Activated CD4-positive, alpha-beta memory T cell treated with anti-CD3 and anti-CD28 coated beads, Interleukin-2, amount 10 ng/mL, durations not matched to agents 7 days and 5 days (primary cell): ENCODE measurements at regions not wholly inside any gene's neighbourhood (a gene's known extent, or its start where the extent isn't known, plus 50 kb on each side); places are given as distances from the start of the nearest gene placed in this dataset.

Source experiments
- CTCF ChIA-PET: fragments of 350-600 bp; sonication (Branson Sonifier 250); formaldehyde crosslinking; loops from one replicate; lab custom pipeline; 2021; ENCODE audit warnings: antibody characterized with exemption, inconsistent platforms; lab: Charles Lee
- POLR2A ChIA-PET: fragments of 350-600 bp; sonication (Branson Sonifier 250); formaldehyde crosslinking; loops from one replicate; lab custom pipeline; 2021; ENCODE audit warnings: antibody characterized with exemption; lab: Charles Lee
- DNase-seq: peaks from one replicate; pipeline ENCODE4 v3.0.0-alpha.2; 2020
- H3K27ac Mint-ChIP-seq: one replicate; pipeline ENCODE4 v1.8.0; 2021; ENCODE audit warnings: mild to moderate bottlenecking, mixed read lengths
- H3K27me3 Mint-ChIP-seq: one replicate; pipeline ENCODE4 v1.8.0; 2021; ENCODE audit warnings: mixed read lengths
- H3K36me3 Mint-ChIP-seq: one replicate; pipeline ENCODE4 v1.8.0; 2021; ENCODE audit warnings: low read depth, mixed read lengths
- H3K4me1 Mint-ChIP-seq: one replicate; pipeline ENCODE4 v1.8.0; 2021; ENCODE audit warnings: mixed read lengths
- H3K4me3 Mint-ChIP-seq: one replicate; pipeline ENCODE4 v1.8.0; 2021; ENCODE audit warnings: mild to moderate bottlenecking, mixed read lengths
- H3K9me3 Mint-ChIP-seq: one replicate; pipeline ENCODE4 v1.8.0; 2021; ENCODE audit warnings: mixed read lengths

- peaks cover 4% of the 10 kb centered on the region for H3K4me1 Mint-ChIP-seq
- DNase-seq = no peak
These were observed 454.3 kb downstream of the PCDH17 start for GRCh38 chr13:58085819-58086218.

GRCh38 chr13:58087566-58087965 lies 456.0 kb downstream of the PCDH17 start:
- H3K27ac Mint-ChIP-seq = no peak overlapping the region
- POLR2A ChIA-PET = no interaction called here
- no peaks in the 10 kb centered on the region for H3K27me3 Mint-ChIP-seq
- H3K4me1 Mint-ChIP-seq = peaks cover 4% of the 10 kb centered on the region
- no peaks in the 10 kb centered on the region for H3K9me3 Mint-ChIP-seq
- no peak overlapping the region for H3K4me3 Mint-ChIP-seq
- CTCF ChIA-PET = no interaction called here
- no peaks in the 10 kb centered on the region for H3K36me3 Mint-ChIP-seq
- DNase-seq = no peak

More at GRCh38 chr13:58085819-58086218, 454.3 kb downstream of the PCDH17 start:
- no peaks in the 10 kb centered on the region for H3K36me3 Mint-ChIP-seq
- ChIA-PET POLR2A (no interaction called here), CTCF (no interaction called here)
- H3K9me3 Mint-ChIP-seq = no peaks in the 10 kb centered on the region
- no peak overlapping the region for H3K4me3 Mint-ChIP-seq
- H3K27ac Mint-ChIP-seq = no peak overlapping the region
- H3K27me3 Mint-ChIP-seq = no peaks in the 10 kb centered on the region

- Mint-ChIP-seq H3K27me3 (no peaks in the 10 kb centered on the region), H3K9me3 (no peaks in the 10 kb centered on the region), H3K4me3 (no peak overlapping the region), H3K36me3 (no peaks in the 10 kb centered on the region), H3K27ac (no peak overlapping the region), H3K4me1 (no peaks in the 10 kb centered on the region)
- no peak for DNase-seq
- ChIA-PET POLR2A (no interaction called here), CTCF (no interaction called here)
These were observed 461.9 kb downstream of the PCDH17 start for GRCh38 chr13:58093394-58093793.

- no peaks in the 10 kb centered on the region for H3K36me3 Mint-ChIP-seq
- no peak overlapping the region for H3K27ac Mint-ChIP-seq
- CTCF ChIA-PET = no interaction called here
- no peak overlapping the region for H3K4me3 Mint-ChIP-seq
- no peaks in the 10 kb centered on the region for H3K4me1 Mint-ChIP-seq
- H3K9me3 Mint-ChIP-seq = no peaks in the 10 kb centered on the region
- no peaks in the 10 kb centered on the region for H3K27me3 Mint-ChIP-seq
- POLR2A ChIA-PET = no interaction called here
- DNase-seq = no peak
These were observed 466.3 kb downstream of the PCDH17 start for GRCh38 chr13:58097831-58098230.

- no peaks in the 10 kb centered on the region for H3K36me3 Mint-ChIP-seq
- no peak overlapping the region for H3K4me3 Mint-ChIP-seq
- H3K27me3 Mint-ChIP-seq = no peaks in the 10 kb centered on the region
- POLR2A ChIA-PET = no interaction called here
- CTCF ChIA-PET = no interaction called here
- DNase-seq = no peak
- no peak overlapping the region for H3K27ac Mint-ChIP-seq
- H3K4me1 Mint-ChIP-seq = no peaks in the 10 kb centered on the region
- peaks cover 6% of the 10 kb centered on the region for H3K9me3 Mint-ChIP-seq
These were observed 487.8 kb downstream of the PCDH17 start for GRCh38 chr13:58119351-58119750.

GRCh38 chr13:58119804-58120203 lies 488.3 kb downstream of the PCDH17 start:
- Mint-ChIP-seq H3K4me1 (no peaks in the 10 kb centered on the region), H3K27me3 (no peaks in the 10 kb centered on the region)

GRCh38 chr13:58126496-58126895 lies 495.0 kb downstream of the PCDH17 start:
- Mint-ChIP-seq H3K27ac (no peak overlapping the region), H3K27me3 (no peaks in the 10 kb centered on the region), H3K36me3 (no peaks in the 10 kb centered on the region), H3K4me3 (no peak overlapping the region), H3K4me1 (no peaks in the 10 kb centered on the region), H3K9me3 (peaks cover 10% of the 10 kb centered on the region)
- POLR2A ChIA-PET = no interaction called here
- no peak for DNase-seq
- CTCF ChIA-PET = no interaction called here

More at GRCh38 chr13:58119804-58120203, 488.3 kb downstream of the PCDH17 start:
- no peak overlapping the region for H3K27ac Mint-ChIP-seq
- no peak for DNase-seq
- H3K9me3 Mint-ChIP-seq = peaks cover 6% of the 10 kb centered on the region
- ChIA-PET CTCF (no interaction called here), POLR2A (no interaction called here)
- H3K4me3 Mint-ChIP-seq = no peak overlapping the region
- no peaks in the 10 kb centered on the region for H3K36me3 Mint-ChIP-seq

- Mint-ChIP-seq H3K4me1 (no peaks in the 10 kb centered on the region), H3K4me3 (no peak overlapping the region), H3K9me3 (peaks cover 16% of the 10 kb centered on the region), H3K27ac (no peak overlapping the region), H3K36me3 (no peaks in the 10 kb centered on the region), H3K27me3 (no peaks in the 10 kb centered on the region)
- ChIA-PET POLR2A (no interaction called here), CTCF (no interaction called here)
- no peak for DNase-seq
These were observed 502.5 kb downstream of the PCDH17 start for GRCh38 chr13:58134012-58134411.

GRCh38 chr13:58134525-58134924 lies 503.0 kb downstream of the PCDH17 start:
- H3K27ac Mint-ChIP-seq = no peak overlapping the region
- H3K4me3 Mint-ChIP-seq = no peak overlapping the region

GRCh38 chr13:58142952-58143351 lies 511.4 kb downstream of the PCDH17 start:
- POLR2A ChIA-PET = no interaction called here
- Mint-ChIP-seq H3K27ac (no peak overlapping the region), H3K27me3 (no peaks in the 10 kb centered on the region), H3K36me3 (no peaks in the 10 kb centered on the region), H3K9me3 (peaks cover 15% of the 10 kb centered on the region), H3K4me3 (no peak overlapping the region), H3K4me1 (no peaks in the 10 kb centered on the region)
- CTCF ChIA-PET = no interaction called here
- DNase-seq = no peak

More at GRCh38 chr13:58134525-58134924, 503.0 kb downstream of the PCDH17 start:
- POLR2A ChIA-PET = no interaction called here
- CTCF ChIA-PET = no interaction called here
- no peaks in the 10 kb centered on the region for H3K4me1 Mint-ChIP-seq
- DNase-seq = no peak
- no peaks in the 10 kb centered on the region for H3K27me3 Mint-ChIP-seq
- H3K9me3 Mint-ChIP-seq = peaks cover 16% of the 10 kb centered on the region
- no peaks in the 10 kb centered on the region for H3K36me3 Mint-ChIP-seq

- H3K36me3 Mint-ChIP-seq = no peaks in the 10 kb centered on the region
- POLR2A ChIA-PET = no interaction called here
- H3K27ac Mint-ChIP-seq = no peak overlapping the region
- peaks cover 15% of the 10 kb centered on the region for H3K9me3 Mint-ChIP-seq
- no peak for DNase-seq
- no peak overlapping the region for H3K4me3 Mint-ChIP-seq
- H3K27me3 Mint-ChIP-seq = no peaks in the 10 kb centered on the region
- H3K4me1 Mint-ChIP-seq = no peaks in the 10 kb centered on the region
- CTCF ChIA-PET = no interaction called here
These were observed 513.1 kb downstream of the PCDH17 start for GRCh38 chr13:58144616-58145015.

- Mint-ChIP-seq H3K4me1 (no peaks in the 10 kb centered on the region), H3K27me3 (no peaks in the 10 kb centered on the region), H3K9me3 (no peaks in the 10 kb centered on the region), H3K27ac (no peak overlapping the region), H3K36me3 (no peaks in the 10 kb centered on the region), H3K4me3 (no peak overlapping the region)
- DNase-seq = no peak
- CTCF ChIA-PET = no interaction called here
- POLR2A ChIA-PET = no interaction called here
These were observed 519.9 kb downstream of the PCDH17 start for GRCh38 chr13:58151452-58151851.

- Mint-ChIP-seq H3K27me3 (no peaks in the 10 kb centered on the region), H3K4me3 (no peak overlapping the region)
- CTCF ChIA-PET = no interaction called here
These were observed 529.4 kb downstream of the PCDH17 start for GRCh38 chr13:58160980-58161379.

GRCh38 chr13:58165617-58166016 lies 534.1 kb downstream of the PCDH17 start:
- H3K36me3 Mint-ChIP-seq = no peaks in the 10 kb centered on the region
- H3K9me3 Mint-ChIP-seq = peaks cover 4% of the 10 kb centered on the region
- no peak overlapping the region for H3K4me3 Mint-ChIP-seq
- no peaks in the 10 kb centered on the region for H3K4me1 Mint-ChIP-seq
- CTCF ChIA-PET = no interaction called here
- H3K27ac Mint-ChIP-seq = no peak overlapping the region
- no peak for DNase-seq
- POLR2A ChIA-PET = no interaction called here
- H3K27me3 Mint-ChIP-seq = no peaks in the 10 kb centered on the region

More at GRCh38 chr13:58160980-58161379, 529.4 kb downstream of the PCDH17 start:
- Mint-ChIP-seq H3K4me1 (no peaks in the 10 kb centered on the region), H3K9me3 (peaks cover under 1% of the 10 kb centered on the region), H3K36me3 (no peaks in the 10 kb centered on the region), H3K27ac (no peak overlapping the region)
- DNase-seq = no peak
- POLR2A ChIA-PET = no interaction called here
